ENCODE measurements at regions not wholly inside any gene's neighbourhood (a gene's known extent, or its start where the extent isn't known, plus 50 kb on each side); places are given as distances from the start of the nearest gene placed in this dataset.

DNA sequence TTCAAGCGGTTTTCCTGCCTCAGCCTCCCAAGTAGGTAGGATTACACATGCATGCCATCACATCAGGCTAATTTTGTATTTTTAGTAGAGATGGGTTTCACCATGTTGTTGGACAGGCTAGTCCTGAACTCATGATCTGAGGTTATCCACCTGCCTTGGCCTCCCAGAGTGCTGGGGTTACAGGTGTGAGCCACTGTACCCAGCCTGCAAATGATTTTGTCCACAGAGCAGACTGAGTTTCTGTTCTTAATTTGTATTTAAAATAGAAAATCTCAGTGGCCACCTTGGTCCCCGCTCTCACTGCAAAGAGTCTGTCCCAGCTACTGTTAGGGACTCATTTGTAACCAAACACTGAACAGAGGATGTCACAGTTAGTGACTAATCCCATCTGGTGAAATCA, 415.7 kb upstream of the RBFOX1 start:
- no peak for DNase-seq

DNA sequence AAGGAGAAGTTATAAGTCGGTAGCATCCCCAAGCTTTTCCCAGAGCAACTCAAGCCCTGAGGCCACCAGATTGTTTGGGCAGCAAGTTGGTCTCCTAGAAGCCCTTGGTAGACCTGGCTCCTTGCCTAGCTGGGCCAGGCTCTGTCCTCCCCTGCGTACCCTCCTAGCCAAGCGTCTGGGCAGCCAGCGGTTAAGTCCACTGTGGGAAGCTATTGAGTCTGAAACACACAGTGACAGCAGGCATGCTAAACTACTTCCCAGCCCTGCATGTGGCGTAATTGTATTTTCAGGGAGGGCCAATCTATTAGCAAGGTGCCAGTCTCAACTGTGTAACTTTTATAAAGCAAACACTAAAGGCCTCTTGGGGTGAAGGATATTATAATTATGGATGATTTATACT, 419.1 kb upstream of the RBFOX1 start:
- no peak for DNase-seq

DNA sequence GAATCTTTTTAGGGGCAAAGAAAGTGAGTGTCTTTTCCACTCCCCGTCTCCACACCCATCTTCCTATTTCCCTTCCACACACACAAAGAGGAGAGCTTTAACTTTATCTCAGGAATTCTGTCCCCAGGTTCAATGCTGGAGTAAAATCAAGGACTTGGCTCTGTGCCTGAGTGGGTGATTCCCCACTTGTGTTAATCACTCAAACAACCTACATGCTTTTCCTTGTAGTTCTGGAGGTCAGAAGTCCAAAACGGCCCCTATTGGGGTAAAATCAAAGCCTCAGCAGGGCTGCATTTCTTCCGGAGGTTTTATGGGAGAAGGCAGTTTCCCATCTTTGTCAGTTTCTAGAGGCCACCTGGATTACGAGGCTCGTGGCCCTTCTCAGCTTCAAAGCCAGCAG, 422.3 kb upstream of the RBFOX1 start:
- no peak for DNase-seq

DNA sequence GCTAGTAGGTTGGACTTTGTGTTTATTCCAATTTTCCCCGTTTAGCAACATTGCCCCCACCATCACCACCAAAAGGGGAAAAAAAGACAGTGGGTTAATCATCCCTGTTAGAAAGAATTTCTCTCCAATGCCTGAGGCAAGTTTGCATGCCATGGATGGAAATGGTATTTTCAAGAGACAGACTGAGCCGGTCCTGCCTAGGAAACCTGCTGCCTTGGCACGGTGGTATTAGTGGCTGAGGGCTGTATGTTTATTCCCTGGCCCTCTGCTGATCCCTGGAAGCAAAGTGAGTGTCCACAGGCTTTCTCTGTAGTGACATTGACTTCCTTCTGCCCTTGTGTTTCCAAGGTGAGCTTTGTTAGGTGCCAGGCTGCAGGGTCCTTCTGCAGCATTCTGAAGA, 427.0 kb upstream of the RBFOX1 start:
- DNase-seq = no peak

DNA sequence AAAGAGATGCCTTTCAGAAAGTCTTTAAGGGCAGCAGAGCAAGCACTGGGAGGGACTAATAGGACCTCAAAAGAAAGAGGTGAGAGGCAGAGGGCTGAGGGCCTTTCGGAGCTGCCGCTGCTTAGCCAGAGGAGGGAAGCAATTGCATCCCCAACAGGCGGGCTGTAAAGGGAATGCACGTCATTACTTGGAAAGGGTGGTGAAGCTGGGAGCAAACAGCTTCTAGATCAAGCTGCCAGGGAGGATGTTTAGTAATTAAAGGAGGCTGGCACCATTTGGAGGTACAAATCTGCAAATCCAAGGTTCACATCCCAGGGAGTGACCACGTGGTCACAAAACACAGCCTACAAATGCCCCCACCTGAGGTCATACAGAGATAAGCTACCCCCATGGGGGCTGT, 429.0 kb upstream of the RBFOX1 start:
- no peak for DNase-seq

DNA sequence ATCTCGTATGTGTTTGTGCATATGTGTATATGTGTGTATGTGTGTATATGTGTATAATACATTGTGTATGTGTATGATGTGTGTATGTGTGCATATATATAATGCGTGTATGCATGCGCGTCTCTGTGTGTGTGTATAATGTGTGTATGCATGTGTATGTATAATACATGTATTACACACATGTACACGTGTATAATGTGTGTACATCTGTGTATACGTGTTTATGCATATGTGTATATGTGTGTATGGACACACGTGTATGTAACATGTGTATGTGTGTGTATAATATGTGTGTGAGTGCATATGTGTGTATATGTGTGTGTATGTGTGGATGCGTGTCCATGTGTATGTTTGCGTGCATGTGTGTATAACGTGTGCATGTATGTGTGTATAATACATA, 433.7 kb upstream of the RBFOX1 start:
- no peak for DNase-seq

DNA sequence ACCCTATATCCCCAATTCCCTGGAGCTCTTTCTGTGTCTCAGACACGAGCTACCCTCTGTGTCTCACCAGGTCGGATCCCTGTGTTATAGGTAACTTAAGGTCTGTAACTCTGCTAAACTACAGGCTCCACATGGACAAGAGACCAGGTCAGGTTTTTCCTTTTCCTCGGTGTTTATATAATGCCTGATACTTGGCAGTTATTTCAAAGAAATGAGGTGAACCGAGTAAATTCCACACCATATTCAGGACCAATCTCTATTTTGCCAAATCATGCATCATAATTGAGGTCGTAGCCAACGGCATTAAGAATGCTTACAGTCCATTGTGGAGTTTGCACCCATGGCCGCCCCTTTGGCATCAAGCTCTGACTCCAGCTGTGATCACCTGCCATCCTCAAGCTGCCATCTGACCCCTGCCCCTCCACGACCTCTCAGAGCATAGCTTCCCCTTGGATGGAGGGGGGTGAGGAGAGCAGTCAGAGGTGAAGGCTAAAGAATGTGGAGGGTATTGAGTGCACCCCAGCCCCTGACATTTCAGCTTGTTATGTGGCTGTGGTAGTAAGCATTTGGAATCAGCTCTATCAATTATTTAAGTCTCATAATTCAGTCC, 434.7 kb upstream of the RBFOX1 start:
- DNase-seq = no peak

DNA sequence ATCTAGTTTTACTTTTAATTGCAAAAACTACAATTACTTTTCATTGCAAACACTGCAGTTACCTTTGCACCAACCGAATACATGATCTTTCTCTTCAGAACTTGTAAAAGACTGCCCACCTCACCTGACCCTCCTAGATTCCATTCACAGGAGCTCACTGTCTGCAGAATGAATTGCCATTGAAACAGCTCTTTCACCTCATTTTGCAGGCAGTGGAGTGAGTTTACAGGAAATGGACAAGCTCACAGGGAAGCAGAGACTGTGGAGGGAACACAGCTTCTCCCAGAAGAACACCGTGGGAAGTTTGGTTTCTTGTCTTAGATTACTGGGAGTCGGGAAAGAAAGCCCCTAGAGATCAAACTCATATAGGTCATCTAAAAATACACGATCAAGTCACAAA, 439.7 kb upstream of the RBFOX1 start:
- DNase-seq = no peak

DNA sequence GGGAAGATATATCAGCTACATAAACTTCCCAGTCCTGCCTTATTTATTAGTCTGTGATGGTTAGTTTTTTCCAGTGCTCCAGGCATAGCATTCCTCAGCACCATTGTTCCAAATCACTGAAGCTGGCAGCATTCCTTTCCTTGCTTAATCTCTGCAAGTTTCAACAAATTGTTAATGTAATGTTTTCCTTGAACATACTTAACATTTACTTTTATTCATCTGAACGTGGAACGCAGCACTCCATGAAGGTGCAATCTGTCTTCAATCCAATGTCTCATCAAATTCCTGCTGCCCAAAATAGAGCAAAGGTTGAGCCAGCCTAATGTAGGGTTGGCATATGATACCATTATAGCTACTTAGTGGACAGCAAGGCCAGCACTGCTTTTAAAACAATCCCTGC, 441.1 kb upstream of the RBFOX1 start:
- DNase-seq = no peak

DNA sequence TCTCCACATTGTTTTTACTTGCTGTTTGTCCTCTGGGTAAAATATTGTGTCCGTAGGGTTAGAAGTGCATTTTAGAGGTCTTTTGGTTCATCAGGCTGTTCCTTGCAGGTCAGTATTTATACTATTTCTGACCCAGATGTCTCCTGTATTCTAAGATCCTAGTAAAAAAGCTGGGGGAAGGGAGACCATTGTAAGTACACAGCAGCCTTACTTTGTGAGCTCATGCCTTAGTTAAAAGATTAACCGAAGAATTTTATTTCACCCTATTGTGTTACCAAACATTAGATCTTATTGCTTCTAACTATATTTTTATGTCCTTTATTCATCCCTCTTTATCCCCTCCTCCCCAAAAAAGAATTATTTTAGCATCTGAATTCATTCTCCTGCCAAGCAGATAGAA, 444.1 kb upstream of the RBFOX1 start:
- DNase-seq = no peak

DNA sequence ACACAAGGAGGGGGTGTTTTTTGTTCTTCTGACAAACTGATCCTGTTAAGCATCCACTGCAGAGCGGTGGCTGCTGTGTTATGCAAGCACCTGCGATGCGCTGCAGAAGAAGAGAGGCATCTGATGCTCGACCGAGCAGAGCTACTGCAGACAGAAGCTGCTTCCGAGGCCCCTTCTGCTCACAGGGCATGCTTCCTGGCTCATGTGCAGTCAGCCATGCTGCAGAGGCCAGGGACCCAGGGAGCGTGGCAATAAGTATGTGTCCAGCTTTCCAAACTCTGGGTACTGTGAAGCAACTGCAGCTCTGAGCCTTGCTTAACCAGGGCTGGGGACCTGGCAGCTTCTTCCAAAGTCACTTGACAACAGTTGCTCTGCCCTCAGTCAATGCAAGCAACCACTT, 448.6 kb upstream of the RBFOX1 start:
- no peak for DNase-seq

DNA sequence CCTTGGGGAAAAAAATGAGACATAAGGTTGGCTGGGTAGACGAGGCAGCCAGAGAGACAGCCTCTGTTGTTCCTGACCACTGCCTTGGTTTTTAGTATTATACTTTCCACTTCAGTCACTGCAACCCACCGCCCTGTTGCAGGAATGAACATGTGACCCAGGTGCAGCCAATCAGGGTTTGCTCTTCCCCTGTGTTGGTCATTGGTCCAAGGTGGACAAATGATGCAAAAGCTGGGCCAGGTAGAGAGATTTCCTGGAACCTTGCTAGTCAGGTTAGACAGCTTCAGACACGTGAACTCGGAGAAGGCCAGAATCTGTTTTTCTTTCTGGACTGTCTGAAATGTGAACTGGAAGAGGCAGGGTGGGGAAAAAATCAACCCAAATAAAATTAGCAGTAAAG, 452.4 kb upstream of the RBFOX1 start:
- no peak for DNase-seq

DNA sequence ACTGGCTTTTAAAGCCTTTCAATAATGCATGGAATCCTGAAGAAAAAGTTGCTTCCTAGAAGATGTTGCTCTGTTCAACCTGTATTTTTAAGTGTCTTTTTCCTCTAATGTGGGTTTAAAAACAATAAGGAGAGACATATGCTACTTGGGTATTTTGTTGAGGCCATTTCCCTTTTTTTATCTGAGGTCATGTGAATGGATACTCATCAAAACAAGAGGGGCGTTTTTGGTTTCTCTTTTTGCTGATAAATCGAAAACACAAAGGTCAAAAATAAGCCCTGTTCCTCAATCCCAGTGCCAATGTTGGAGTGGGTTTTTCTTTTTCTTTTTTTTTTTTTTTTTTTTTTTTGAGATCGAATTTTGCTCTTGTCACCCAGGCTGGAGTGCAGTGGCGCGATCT, 468.0 kb upstream of the RBFOX1 start:
- DNase-seq = no peak

DNA sequence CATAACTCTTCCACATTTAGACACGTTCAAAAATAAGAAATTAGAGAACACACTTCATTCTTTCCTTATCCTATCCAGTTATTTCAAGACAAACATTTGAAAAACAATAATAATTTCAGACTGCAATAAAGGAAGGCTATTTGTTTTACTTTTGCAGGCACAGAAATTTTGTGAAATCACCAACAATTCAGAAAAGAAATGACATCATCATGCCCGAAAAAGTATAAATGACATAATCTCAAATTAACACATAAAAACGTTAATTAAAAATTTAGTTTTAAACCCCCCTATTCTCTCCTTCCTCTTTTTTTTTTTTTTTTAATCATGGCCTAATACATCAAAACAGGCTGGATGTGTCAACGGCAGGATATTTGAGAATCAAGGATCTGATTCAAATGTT, 468.4 kb upstream of the RBFOX1 start:
- DNase-seq = no peak

DNA sequence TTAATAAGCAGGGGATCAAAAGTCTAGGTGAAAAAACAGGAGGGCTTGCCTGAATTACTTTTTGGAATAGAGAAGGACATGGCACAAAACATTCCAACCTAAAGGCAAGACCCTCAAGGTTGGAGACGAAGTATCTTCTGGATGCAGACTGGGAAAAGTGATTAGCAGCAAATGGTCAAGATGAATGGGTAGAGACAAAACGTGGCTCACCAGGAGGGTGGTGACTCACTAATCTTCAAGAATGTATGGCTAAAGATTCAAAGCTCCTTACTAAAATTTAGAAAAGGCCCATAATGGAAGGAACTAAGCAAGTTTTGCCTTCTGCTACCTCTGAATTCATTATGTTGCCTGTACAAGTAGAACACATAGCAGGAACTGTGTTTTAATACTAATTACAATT, 469.5 kb upstream of the RBFOX1 start:
- no peak for DNase-seq

DNA sequence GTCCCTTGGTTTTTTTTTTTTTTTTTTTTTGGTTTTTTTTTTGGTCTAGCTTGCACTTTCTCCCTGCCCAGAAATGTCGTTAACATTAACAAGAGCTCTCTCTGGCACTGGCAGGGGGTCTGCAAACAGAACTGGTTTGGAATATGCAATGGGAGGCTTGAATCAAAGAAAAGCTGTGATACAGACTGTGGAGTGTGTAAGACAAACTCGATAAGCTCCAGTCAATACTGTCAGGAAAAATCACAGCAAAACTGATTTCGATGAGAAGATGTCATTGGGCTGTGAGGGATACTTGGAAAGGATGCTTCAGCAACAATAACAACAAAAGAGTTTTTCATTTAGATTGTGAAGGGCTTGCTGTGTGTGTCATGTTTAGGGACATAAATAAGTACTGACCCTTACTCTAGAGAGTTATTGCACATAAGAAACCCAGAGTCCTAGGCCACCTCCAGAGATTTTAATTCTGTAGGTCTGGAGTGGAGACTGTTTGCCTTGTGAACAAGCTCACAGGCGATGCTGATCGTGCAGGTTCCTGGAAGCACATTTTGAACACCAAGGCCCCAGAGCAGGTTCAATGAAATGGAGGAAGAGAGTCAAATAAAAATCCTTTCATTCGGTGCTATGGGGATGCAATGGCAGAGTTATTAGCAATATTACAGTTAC, 470.7 kb upstream of the RBFOX1 start:
- DNase-seq = no peak

DNA sequence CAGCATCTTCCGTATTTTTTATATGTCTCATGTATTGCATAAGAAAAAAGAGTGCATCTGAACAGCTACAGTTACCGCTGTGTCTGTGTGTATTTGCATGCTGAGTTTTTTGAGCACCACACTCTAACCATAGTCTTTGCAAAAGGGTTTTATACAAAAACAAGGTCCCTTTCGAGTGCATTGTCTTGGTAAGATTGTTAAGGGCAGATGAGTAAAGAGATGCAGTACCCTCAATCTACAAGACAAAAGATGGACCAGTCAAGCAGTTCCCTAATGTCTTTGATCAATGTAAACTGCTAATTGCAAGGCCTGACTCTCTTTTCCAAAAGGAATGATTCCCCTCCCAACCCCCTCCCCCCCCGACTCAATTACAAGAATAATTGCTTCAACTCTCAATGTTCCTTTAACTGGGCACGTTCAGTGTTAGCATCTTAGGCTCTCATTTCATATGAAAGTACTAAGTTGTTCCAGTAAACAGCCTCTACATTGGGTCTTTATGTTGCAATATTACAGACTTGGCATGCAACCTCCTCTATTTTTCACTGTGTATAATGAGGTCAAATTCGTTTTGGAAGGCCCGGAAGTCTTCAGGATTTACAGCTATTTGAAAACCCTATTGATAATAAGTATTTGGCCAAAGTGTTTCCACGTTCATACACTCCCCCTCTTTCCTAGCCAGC, 471.4 kb upstream of the RBFOX1 start:
- no peak for DNase-seq

DNA sequence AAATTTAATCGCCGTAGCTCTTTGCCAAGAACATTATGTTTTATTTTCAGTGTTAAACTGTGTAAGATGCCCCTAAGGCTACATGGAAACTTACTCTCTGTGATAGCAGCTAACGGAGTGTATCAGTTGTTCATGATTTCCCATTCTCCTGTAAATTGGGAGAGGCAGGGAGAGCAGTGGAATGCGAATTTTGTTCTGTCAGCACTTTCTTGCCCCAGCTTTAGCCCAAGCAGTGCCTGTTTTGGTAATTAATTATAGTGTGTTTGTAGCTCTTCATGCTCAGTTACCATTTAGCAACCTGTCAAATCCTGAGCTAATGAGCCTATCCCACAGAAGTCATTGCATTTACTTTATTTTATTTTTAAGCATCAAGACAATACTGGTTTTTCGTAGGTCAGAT, 475.1 kb upstream of the RBFOX1 start:
- DNase-seq = no peak

DNA sequence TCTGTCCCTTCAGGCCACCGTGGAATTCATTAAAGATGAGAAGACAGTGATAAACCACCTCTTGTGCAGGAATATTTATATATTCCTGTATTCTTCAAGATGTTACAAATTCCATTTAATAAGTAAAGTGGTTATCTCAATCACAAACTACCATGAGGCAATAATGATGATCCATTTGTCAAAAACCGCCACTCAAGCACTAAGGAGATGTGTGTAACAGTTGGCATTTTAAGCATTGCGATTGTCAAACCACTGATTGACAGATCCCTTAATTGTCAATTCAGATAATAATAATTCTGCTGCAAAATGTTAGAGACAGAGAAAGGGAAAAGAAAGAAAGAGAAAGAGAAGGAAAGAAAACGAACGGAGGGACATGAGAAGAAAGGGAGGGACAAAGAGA, 476.1 kb upstream of the RBFOX1 start:
- DNase-seq = no peak

DNA sequence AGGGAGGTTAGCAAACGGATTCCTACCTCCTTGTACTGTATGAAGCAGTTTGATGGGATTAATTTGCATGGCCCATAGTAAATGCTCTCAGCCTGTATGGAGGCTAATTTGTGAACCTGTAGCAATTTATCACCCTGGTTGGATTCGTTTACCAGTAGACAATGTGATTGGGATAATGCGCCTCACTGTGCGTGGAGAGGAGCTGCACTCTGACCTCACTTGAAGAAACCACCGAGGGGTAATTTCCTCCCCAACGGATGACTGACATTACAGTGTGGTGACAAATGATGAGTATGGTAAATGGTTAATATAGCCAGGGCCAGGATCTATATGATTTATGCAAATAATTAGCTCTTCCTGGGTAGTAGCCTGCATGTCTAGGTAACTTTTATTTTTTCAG, 479.1 kb upstream of the RBFOX1 start:
- no peak for DNase-seq

DNA sequence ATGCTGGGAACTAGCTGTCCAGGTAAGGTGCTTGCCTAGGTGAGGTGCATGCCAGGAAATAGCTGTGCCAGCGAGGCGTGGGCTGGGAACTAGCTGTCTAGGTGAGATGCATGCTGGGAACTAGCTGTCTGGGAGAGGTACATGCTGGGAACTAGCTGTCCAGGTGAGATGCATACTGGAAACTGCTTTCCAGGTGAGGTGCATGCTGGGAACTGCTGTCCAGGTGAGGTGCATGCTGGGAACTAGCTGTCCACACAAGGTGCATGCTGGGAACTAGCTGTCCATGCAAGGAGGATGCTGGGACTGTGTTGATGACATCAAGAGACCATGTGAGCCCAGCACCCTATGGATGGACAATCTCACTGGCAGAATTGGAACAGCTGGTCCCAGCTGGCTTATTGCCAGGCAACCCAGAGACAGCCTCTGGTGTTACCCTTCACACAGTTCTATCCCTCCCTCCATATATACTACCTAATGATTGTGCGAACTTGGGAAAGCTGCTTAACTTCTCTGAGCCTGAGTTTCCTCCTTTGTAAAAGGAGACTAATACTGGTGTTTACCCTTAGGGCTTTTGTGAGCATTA, 479.9 kb upstream of the RBFOX1 start:
- DNase-seq = no peak

DNA sequence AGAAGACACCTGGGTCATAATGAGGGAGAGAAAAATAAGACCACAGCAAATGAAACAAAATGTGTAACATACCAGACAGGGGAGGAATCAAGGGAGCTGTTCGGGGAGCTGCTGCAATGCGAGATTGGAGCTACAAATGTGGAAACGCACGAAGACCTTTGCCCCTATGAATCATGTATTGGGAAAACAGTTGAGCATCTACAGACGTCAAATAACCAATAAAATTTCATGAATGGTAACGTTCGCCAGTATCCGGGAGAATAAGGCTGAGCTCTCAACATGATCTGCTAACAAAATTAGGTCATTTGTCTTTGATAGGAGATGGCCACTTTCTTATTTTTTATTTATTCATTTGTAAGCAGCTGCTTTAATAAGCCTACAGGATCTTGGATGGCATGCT, 486.2 kb upstream of the RBFOX1 start:
- DNase-seq = no peak

DNA sequence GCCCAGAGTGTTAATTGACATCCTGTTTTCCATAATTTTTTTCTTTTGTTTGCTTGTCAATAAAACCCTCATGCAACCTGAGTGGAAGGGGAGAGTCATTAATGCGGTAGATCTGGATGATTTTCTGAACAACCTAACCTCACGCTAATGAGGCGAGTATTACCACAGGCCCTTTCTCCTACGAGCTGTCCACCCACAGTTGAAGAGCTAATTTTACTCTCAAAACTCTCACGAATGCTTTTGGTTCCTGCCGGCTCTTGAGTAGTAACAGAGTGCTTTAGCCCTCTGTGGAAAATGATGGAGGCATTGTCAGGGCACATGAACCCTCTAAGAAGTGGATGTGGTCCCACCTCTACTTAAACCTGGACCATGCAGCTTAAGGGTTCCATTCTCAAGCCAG, 491.3 kb upstream of the RBFOX1 start:
- no peak for DNase-seq

DNA sequence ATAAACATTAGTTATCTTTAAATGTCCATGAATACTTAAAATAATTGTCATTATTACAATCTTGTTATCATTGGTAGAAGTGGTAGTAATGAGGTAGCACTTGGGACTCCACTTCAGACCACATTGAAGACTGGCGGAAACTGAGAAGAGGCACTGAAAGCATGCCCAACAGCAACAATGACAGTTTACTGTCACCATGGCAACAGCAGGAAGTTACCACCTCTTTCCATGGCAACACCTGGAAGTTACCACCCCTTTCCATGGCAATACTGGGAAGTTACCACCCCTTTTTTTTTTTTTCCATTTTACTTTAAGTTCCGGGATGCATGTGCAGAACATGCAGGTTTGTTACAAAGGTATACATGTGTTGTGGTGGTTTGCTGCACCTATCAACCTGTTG, 494.9 kb upstream of the RBFOX1 start:
- no peak for DNase-seq

DNA sequence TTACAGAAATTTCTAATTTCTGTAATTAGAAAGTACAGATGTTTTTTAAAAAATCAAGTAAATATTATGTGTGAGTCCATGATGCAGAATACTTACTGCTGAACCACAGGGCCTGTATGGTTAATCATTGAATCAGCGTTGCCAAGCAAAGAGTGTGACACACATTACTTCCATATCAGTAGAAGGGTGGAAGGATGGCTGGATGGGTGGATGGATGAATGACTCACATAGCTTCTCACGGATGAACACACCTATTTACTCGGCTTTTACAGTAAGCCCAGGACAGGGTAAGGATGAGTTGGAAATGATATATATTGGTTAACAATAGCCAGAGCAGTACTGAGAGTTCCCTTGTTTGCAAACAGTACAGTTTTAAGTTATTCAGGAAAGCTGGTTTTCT, 495.9 kb upstream of the RBFOX1 start:
- DNase-seq = no peak

All from GF-D8 (cell line).